GM21723 (cell line): ENCODE measurements at regions not wholly inside any gene's neighbourhood (a gene's known extent, or its start where the extent isn't known, plus 50 kb on each side); places are given as distances from the start of the nearest gene placed in this dataset.

Source experiments
- ATAC-seq: cut with Tn5 transposase; IDR thresholded peaks from one replicate; pipeline ENCODE4 v1.9.1; 2021; ENCODE audit warnings: mild to moderate bottlenecking, moderate library complexity; ENCODE audit not compliant: unreplicated experiment

DNA sequence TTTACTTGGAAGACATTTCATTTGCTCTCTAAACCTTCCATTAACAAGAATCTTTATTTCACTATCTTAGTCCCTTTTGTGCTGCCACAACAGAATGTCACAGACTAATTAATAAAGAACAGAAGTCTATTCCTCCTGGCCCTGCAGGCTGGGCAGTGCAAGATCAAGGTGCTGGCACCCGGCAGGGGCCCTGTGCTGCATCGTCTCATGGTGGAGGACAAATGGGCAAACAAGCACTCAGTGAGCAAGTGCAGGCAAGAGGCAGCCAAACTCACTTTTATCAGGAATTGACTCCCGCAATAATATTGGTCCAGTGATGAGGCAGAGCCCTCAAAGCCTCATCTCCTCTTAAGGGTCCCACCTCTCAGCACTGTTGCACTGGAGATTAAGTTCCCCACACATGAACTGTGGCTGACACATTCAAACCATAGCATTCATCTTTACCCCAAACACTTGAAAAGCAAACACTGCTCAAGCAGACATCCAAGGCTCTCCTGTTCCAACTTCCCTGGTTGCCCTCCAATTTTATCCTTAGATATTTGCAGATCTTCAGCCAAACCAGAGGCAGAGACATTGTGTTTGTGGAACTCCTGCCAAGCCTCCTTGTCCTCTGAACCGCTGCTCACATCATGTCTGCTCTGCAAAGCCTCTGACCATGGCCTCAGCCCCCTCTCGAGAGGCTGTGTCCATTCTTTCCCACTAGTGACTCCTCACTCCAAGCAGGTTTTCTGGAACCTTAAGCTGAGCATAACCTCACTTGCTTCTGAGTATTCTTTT, 404.4 kb upstream of the SOX11 start:
- ATAC-seq: no peak

DNA sequence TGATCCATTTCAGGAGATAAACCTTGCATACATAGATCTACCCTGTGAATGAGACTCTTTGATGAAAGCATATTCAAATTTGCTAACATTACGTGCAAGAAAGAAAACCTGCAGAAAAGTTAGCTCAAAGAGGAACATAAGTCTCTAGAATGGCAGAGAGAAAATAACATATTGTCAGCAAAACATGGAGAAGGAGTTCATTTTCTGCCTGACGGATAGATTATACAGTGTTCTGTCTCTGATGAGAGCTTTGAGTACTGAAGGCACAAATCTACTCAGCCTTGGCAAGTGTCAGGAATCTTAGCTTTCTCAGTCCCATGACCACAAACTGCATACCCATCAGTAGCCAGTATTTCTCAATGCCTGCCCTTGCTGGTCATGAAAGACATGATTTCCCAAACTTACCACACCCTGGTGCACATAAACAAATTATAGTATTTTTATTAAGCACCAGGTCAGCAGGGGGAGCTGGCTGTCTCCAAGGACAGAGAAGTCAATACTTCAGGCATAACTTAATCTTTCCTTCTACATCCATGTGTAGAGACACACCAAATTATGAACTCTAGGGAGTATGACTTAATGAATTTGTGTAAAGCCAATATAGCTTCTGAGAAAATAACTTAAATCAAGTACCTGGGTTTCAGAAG, 401.2 kb upstream of the SOX11 start:
- ATAC-seq: no peak

DNA sequence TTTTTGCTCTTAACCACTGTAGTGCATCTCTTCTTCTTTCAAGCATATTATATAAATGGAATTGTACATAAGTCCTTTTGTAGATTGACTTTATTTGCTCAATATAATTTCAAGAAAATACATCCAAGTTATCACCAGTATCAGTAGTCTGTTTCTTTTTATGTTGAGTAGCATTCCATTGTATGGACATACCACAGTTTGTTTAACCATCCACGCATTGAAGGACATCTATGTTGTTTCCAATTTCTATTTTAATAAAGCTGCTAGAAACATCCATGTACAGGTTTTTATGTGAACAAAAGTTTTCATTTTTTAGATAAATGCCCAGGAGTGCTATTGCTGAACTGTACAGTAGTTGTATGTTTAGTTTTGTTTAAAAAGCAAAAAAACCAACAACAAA, 387.5 kb upstream of the SOX11 start:
- ATAC-seq: no peak

DNA sequence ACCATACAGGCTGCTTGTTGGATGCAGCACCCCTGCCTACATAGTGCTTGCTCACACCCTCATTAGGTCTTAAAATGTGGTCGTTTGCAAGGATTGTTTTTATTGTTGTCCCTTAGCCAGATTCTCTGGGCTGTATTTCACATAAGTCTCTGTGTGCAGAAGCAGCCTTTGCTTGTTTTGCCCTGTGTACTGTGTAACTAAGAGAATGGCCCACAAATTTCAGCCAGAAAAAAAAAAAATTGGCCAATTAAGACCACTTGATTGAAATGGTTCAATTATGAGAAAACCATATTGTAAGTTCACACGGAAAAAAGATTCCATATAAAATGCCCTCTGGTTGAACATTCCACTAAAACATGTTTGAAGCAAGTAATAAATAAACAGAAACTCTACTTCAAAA, 377.1 kb upstream of the SOX11 start:
- no peak for ATAC-seq

DNA sequence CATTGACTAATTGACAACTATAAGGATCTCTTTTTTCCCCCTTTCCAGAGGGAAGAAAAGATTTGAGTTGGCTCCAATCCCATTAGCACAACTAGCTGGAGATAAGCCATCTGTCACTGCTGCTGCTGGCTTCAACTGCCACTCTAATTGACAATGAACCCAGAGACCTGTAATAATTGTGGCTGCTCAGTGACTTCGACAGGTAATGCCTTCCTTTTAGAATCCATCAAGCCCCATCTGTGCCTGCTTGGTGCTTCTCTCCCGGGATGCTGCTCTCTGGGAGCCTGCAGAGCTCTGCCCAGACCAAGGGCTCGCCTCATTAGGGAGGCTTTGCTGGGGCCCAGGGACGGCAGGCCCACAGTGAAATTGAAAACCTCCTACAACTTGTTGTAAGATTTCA, 376.7 kb upstream of the SOX11 start:
- ATAC-seq: no peak

DNA sequence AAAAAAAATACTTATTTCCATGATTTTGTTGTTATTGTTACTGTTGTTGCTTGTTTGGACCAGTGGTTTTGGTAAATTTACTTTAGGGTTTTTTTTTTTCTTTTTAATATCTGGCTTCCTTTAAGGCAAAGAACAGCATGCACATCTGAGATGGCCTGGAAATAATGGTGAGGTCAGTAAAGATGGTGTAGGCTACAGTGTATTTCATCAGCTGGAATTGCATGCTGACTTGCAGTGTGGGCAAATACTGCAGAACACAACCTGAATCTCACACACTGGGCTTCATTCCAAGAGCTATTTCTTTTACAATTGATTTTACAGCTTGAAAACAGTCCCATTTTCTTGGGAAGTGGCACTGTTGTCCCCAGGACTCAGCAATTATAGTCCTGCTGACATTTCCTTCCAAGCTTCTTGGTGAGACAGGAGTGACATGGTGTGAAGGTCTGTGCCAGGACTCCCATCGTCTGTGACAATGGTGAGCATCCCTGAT, 376.1 kb upstream of the SOX11 start:
- no peak for ATAC-seq

DNA sequence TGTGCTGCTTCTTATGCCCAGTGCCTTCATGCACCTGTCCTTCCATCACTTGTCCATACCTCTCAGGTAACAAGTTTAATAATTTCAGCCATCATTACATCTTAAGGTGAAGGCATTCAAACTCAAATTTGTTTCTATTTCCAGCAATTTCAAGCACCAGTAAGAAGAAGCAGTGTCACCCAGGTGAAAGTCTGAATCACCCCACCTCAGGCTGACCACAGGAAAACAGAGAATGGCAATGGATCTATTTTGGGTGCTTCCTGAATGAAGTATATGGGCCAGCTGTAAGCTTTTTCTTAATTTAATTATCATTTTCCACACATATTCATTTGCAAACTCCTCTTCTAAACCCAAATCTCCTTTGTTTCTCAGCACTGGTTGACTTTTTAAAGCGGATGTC, 372.7 kb upstream of the SOX11 start:
- no peak for ATAC-seq

DNA sequence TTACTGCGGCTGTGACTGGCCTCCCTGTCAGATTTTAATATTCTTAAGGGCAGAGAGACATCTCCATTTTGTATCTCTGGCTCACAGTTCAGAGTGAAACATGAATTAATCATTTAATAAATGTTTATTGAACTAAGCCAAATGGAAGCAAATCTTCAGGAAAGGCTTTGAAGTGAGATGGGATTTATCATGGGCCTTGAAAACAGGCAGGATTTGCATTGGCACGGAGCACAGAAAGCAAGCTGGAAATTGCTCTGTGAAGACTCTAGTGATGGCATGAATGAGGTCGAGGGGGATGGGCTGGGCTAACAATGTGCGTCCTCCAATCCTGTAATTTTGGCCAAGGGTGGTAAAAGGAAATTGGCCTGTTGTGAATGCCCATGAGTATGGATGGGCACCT, 369.8 kb upstream of the SOX11 start:
- ATAC-seq: no peak

DNA sequence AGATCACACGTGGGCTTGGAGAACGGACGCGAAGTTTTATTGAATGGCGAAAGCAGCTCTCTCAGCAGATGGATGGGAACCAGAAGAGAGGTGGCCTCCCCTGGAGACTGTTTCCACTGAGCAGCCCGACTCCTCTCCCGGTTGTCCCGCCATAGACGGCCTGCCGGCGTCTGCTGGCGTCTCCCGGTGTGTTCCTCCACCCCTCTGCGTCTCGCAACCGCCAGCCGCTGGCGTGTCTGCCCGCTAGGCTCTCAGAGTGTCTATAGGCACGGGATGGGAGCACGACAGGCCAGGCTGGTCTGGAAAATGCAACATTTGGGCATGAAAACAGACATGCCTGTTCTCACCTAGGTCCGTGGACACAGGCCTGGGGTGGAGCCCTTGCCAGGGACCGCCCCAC, 366.7 kb upstream of the SOX11 start:
- ATAC-seq: no peak

DNA sequence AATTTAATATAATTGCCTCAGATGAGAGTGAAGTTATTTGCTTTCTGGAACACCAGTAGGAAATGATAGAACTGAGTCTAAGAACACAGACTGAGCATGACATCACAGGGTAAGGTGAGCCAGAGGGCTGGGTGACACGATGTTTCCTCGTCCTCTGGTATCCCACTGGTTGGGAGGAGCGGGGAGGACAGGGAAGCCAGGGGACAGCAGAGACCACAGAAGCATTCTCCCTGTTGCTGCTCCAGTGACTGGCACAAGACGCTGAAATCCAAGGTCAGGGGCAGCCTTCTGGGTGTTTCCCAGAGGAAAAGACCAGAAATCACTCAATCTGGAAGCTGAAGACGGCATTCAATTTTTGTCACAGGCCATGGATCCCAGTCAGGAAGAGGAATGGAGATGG, 363.4 kb upstream of the SOX11 start:
- ATAC-seq: no peak

DNA sequence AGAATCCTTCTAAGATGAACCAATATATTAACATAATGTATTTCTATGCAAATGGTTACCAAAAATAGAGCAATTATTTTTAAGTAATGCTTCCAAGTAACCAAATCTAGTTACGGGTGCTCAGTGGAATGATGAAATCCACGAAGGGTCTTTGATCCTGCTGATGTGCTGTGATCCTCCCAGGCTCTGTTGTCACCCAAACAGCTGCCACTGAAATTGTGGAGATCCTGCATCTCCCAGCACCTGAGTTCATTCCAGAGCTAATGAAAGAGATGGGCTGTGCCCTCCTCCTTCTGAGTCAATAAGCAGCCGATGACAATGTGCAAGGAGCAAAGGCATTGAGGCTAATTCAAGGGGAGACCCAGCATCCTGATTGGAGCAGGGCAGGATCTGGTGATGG, 362.4 kb upstream of the SOX11 start:
- no peak for ATAC-seq

DNA sequence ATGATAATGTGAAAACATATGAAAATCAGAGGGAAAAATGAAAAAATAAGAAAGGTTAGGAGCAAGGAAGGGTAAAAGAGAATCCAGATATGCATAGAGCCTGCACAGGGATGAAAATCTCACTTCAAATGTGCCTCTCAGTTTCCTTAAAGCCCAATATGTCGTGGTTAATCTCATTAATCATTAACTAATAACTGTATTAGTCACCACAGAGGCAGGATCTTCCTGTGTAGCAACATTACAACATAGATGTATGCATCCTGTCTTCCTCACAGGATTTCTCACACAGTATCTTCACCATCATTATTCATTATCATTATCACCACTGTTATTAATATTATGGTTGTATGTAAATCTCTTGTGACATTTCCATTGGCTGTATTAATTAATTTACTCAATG, 361.2 kb upstream of the SOX11 start:
- ATAC-seq: no peak

DNA sequence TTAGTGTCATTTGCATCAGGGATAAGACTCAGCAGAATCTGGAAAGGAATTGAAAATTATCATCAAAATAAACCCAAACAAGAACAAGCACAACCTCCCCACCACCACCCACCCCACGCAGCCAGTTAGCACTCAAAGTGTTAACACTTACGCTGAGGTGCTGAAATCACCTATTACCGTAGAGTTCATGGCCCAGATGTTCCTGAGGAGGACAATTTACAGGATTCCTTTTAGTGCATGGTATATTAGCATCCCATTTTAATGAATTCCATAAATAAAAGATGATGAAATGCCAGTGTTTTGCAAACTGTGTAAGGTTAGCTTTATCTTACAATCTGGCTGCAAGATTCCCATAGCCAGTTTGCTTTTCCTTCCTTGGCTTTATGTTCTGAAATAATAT, 359.3 kb upstream of the SOX11 start:
- no peak for ATAC-seq

DNA sequence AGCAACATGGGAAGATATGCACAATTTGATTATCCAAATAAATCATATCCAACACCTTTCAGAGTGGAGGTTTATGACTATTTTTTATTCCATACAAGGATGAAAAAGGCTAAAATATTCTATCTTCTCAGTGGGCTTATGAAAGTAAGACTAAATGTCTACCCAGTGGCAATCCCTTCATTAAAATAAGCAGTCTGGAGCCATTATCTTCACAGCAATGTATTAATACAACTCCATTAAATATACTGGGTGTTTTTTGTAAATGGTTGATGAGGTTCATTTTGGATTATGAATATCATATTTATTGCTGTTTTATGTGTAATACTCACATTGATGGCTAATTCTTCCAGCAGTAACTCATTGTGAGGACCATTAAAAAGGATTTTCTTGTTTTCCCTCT, 352.7 kb upstream of the SOX11 start:
- no peak for ATAC-seq

DNA sequence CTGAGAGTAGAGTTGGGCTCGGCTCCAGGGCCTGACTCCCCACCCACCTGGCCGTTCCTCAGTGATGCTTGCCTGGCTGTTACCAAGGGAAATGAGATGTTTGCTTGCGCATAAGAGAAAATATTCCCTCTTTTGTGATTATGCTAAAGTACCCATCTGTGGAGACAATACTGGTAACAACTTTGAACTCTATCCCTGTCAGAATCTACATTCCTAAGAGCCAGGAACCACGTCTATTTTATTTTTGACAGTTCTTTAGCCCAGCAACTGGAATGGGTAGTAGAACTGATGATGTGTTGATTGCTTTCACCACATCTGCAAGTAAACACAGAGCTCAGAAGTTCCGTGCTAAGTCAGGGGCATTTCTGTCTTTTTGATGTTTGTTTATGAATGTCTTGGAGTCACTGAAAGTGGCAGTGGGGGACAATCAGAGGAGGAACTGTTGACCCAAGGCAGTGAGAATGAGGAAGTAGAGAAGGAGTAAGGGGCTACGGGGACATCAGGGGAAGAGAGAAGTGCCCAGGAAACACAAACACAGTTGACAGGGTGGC, 348.3 kb upstream of the SOX11 start:
- no peak for ATAC-seq

DNA sequence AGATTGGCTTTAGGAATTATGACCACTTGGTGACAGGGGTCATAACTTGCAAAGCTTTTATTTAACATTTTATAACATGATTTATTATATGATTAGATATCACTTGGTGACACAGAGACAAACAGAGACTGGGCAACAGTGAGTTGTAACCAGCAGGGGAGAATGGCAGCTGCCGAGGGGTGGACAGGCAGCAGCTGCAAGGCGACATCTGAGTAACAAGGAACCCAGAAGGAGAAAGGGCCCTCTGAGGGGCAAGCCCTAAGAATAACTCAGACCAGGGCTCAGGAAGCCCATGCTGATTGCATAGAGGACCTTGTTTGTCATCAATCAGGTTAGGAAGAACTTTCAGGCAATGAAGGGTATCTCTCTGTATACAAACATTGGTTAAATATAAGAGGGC, 339.9 kb upstream of the SOX11 start:
- no peak for ATAC-seq

DNA sequence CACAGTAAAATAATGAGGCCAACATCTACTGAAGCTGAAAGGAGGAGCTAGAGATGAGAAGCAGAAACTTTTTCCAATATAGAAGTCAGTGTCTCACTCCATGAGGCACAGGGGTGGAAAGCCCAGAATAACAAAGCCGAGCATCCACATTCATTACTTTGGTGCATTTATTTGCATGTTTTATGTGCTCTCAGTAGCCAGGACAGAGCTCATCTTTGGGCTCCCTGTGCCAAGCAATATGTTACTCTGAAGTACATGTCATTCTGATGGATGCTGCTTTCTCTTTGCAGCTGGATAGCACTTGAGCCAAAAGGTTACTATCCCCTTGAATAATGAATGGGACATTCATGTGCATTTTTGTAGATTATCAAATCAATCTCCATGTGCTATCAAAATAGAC, 338.6 kb upstream of the SOX11 start:
- ATAC-seq: no peak

DNA sequence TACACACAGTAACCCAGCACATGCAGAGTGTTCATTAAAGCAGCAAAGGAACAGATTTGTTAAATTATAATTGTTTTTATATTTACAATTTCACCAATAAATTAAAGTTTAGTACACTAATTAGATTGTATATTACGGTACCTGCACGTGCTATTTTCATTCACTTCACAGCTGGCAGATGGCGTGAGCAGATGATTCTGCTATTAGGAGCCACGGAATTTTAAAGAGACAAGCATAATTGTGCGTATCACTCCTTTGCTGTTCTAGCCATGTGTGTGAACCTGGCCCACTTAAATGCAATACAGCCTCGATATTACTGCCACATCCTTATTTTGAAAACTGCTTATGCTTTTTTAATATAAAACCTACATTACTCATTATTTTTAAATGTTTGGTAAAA, 332.8 kb upstream of the SOX11 start:
- no peak for ATAC-seq

DNA sequence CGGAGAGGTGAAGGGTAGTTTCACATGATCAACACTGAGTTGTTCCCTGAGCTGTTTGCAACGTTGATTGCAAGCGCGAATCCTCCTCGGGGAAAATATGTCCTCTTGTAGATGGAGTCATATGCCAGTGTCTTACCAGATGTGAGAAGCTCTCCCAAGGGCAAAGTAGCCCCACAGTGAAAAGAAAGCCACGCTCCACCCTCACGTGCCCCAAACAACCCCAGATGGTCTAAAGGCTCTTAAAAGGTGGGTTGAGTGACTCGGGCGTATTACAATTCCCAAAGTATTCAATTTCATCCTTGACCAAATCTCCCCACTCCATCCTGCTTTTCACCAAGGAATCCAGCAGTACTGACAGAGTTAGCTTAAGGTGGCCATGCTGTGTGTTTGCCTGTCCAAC, 332.1 kb upstream of the SOX11 start:
- no peak for ATAC-seq

DNA sequence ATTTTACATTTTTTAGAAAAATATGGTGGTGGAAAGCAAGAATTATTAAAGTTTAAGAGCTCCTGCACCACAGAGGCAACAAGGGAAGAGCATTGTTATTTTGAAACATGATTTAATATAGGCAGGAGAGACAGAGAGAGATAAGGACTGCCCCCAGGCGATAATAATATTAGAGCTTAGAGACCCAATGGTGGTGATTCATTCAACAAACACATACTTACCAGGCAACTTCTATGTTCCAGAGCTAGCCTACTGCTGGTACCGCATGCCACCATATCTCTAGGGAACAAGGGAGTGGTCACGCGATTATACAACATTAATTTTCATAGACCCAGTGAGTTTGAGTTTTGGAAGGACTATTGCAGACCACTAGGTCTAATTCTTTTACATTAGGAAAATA, 327.8 kb upstream of the SOX11 start:
- ATAC-seq: no peak

DNA sequence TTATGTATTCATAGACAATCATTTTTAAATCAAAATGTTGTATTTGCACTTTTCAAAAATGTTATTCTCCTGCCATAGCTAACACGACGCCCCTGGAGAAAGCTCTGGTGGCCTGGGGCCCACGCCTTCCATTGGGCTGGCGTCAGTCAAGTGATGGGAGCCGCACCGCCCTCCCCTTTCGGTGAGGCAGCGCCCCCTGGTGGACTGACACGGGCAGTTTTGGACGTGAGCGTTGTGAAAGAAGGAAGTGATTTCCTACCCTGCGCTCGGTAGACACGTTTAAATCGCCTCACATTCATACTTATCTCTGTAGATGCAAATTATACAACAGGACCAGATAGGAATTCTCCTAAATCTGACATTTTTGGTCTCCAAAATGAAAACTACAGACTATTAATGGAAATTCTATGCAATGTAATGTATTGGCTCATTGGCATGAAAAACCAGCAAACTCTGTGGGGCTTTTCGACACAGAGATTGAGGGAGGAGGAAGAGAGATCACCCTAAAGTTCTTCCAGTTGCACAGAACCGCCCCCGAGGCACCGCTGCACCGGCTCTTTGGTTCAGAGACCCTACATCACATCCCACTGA, 326.2 kb upstream of the SOX11 start:
- ATAC-seq: peak; percentile 97

DNA sequence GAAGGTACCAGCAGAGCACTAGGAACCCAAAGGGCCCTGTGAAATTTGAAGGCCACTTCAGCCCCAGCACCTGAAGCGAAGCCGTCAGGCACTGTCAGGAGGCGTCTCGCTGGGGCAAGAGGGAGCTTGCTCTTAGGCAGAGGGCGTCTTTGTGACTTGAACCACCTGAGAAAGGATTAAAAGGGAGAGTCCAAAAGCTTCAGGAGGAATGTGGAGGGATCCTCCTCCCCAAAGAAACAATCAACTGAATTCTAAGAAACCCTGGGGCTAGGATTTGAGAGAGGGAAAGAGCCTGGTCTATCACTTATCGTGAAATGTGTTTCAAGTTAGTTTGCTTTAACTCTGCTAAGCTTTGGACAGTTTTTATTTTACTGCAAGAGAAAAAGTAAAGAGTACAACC, 324.9 kb upstream of the SOX11 start:
- no peak for ATAC-seq
